ENCODE measurements at regions not wholly inside any gene's neighbourhood (a gene's known extent, or its start where the extent isn't known, plus 50 kb on each side); places are given as distances from the start of the nearest gene placed in this dataset.

DNA sequence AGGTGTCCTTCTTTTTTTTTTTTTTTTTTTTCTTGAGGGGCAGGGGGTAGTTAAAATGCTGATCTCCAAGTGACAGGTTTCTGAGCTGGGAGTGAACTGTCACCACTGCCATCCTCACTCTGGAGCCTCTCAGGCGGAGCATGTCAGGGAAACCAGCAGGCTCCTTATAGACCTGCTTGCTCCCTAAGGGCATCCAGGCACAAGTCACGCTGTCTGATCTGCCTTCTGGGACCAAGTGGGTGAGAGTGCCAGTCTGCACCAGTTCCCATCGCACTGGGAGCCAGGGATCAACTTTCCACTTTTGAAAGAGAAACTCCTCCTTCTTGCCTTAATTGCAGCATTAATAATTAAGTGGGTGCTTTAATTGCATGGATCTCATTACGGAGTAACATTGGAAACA, 537.9 kb upstream of the CADM1 start:
- TF ChIP-seq, protein P1, sequence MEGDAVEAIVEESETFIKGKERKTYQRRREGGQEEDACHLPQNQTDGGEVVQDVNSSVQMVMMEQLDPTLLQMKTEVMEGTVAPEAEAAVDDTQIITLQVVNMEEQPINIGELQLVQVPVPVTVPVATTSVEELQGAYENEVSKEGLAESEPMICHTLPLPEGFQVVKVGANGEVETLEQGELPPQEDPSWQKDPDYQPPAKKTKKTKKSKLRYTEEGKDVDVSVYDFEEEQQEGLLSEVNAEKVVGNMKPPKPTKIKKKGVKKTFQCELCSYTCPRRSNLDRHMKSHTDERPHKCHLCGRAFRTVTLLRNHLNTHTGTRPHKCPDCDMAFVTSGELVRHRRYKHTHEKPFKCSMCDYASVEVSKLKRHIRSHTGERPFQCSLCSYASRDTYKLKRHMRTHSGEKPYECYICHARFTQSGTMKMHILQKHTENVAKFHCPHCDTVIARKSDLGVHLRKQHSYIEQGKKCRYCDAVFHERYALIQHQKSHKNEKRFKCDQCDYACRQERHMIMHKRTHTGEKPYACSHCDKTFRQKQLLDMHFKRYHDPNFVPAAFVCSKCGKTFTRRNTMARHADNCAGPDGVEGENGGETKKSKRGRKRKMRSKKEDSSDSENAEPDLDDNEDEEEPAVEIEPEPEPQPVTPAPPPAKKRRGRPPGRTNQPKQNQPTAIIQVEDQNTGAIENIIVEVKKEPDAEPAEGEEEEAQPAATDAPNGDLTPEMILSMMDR (IDR thresholded peaks at IDR 0.05), result no peak
- no peak for TF ChIP-seq POLR2AphosphoS5 (IDR thresholded peaks at IDR 0.05; ENCODE audit: low read depth, low read length)
- TF ChIP-seq, protein P2, sequence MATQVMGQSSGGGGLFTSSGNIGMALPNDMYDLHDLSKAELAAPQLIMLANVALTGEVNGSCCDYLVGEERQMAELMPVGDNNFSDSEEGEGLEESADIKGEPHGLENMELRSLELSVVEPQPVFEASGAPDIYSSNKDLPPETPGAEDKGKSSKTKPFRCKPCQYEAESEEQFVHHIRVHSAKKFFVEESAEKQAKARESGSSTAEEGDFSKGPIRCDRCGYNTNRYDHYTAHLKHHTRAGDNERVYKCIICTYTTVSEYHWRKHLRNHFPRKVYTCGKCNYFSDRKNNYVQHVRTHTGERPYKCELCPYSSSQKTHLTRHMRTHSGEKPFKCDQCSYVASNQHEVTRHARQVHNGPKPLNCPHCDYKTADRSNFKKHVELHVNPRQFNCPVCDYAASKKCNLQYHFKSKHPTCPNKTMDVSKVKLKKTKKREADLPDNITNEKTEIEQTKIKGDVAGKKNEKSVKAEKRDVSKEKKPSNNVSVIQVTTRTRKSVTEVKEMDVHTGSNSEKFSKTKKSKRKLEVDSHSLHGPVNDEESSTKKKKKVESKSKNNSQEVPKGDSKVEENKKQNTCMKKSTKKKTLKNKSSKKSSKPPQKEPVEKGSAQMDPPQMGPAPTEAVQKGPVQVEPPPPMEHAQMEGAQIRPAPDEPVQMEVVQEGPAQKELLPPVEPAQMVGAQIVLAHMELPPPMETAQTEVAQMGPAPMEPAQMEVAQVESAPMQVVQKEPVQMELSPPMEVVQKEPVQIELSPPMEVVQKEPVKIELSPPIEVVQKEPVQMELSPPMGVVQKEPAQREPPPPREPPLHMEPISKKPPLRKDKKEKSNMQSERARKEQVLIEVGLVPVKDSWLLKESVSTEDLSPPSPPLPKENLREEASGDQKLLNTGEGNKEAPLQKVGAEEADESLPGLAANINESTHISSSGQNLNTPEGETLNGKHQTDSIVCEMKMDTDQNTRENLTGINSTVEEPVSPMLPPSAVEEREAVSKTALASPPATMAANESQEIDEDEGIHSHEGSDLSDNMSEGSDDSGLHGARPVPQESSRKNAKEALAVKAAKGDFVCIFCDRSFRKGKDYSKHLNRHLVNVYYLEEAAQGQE (IDR thresholded peaks at IDR 0.05; ENCODE audit: insufficient read depth in 1 of 2, low read depth in 2 of 2, low read length in 1 of 2), result no peak
